ENCODE measurements at regions not wholly inside any gene's neighbourhood (a gene's known extent, or its start where the extent isn't known, plus 50 kb on each side); places are given as distances from the start of the nearest gene placed in this dataset.

DNA sequence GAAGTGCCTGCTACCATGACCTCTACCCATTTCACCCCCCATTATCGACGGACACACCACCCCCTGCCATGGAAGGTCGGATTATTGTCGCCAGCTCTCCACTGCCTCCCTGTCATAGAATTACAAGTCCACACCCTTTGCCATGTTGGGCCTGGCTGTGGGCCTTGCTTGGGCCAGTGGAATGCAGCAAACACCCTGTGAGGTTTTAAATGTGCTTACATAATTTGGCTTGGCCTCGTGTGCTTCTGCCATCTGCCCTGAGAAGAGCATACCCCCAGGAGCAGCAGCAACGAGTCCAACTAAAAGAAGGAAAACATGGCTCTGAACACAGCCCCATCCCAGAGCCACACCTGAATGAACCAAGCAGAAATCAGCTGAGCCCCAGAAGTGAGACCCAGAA, 94.1 kb upstream of the PRDM11 start:
- no peak for DNase-seq (ENCODE audit: low read depth)
- H3K4me3 ChIP-seq (ENCODE audit: low read depth, low read length): no peak overlapping the region
- TF ChIP-seq, protein P1, sequence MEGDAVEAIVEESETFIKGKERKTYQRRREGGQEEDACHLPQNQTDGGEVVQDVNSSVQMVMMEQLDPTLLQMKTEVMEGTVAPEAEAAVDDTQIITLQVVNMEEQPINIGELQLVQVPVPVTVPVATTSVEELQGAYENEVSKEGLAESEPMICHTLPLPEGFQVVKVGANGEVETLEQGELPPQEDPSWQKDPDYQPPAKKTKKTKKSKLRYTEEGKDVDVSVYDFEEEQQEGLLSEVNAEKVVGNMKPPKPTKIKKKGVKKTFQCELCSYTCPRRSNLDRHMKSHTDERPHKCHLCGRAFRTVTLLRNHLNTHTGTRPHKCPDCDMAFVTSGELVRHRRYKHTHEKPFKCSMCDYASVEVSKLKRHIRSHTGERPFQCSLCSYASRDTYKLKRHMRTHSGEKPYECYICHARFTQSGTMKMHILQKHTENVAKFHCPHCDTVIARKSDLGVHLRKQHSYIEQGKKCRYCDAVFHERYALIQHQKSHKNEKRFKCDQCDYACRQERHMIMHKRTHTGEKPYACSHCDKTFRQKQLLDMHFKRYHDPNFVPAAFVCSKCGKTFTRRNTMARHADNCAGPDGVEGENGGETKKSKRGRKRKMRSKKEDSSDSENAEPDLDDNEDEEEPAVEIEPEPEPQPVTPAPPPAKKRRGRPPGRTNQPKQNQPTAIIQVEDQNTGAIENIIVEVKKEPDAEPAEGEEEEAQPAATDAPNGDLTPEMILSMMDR (IDR thresholded peaks at IDR 0.05; ENCODE audit: insufficient read depth, low read depth, low read length): no peak

DNA sequence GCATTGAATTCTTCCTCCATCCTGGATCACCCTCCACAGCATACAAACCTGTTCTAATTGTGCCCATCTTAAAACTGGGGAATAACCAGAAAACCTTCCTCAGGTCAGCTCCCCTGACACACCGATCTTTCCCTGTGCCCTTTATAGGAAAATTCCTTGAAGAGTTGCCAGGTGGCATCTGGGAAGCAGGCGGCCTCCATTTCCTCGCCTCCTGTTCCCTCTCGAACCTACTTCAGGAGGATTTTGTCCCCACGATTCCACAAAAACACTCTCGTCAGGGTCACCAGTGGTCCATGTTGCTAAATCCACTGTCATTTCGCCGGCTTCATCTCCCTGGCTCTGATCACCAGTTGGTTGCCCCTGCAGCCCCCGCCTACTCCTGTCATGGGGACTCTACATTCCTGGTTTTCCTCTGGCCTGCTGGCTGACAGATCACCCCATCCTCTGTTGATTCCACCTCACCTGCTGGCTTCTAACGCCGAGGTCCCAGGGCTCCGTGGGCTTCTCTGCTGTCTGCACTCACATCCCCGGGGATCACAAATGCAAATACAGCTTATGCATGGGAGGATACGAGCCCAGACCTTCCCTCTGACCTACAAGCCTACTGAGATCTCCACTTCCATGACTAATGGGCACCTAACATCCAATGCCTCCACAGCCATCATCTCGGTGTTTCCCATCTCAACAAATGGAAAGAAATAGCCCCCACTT, 92.5 kb upstream of the PRDM11 start:
- TF ChIP-seq, protein P1 (IDR thresholded peaks at IDR 0.05; ENCODE audit: insufficient read depth, low read depth, low read length): no peak
- no peak overlapping the region for H3K4me3 ChIP-seq (ENCODE audit: low read depth, low read length)
- DNase-seq (ENCODE audit: low read depth): no peak

DNA sequence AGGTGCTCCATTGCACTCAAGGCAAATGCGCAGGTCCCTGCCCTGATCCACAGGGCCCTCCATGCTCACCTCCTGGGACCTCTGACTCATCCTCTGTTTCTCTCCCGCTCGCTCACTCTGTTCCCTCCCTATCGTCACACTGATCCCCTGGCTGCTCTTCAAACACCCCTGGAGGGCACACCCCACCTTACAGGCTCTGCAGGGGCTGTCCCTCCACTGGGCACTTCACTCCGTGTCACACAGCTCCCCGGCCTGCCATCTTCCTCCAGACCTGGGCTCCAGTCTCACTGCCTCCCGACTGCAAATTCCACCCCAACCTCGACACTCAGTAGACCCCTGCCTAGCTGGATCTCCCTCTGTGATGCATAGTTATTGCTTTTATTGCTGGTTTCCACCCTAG, 91.5 kb upstream of the PRDM11 start:
- TF ChIP-seq, protein P1 (IDR thresholded peaks at IDR 0.05; ENCODE audit: insufficient read depth, low read depth, low read length): no peak
- no peak overlapping the region for H3K4me3 ChIP-seq (ENCODE audit: low read depth, low read length)

DNA sequence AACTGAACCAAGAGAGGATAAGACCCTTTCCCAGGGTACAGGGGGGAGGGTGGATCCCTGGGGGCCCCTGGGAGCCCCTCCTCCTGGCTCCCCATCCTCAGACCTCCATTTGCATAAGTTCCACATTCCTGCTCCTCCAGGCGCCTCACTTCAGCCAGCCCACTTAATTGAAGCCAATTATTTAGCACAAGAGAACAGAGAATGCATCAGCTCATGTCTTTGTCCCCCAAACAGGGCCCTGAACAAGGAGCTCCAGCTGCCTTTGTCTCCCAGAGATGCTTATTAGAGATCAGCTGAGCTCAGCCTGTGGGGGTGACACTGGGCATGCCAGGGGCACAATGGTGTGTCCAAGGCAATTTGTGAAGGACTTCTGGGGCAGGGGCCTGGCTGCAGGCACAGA, 89.9 kb upstream of the PRDM11 start:
- TF ChIP-seq, protein P1 (IDR thresholded peaks at IDR 0.05; ENCODE audit: insufficient read depth, low read depth, low read length): no peak
- no peak overlapping the region for H3K4me3 ChIP-seq (ENCODE audit: low read depth, low read length)
- no peak for DNase-seq (ENCODE audit: low read depth)

More for the DNA sequence above, 91.5 kb upstream of the PRDM11 start:
- no peak for DNase-seq (ENCODE audit: low read depth)

DNA sequence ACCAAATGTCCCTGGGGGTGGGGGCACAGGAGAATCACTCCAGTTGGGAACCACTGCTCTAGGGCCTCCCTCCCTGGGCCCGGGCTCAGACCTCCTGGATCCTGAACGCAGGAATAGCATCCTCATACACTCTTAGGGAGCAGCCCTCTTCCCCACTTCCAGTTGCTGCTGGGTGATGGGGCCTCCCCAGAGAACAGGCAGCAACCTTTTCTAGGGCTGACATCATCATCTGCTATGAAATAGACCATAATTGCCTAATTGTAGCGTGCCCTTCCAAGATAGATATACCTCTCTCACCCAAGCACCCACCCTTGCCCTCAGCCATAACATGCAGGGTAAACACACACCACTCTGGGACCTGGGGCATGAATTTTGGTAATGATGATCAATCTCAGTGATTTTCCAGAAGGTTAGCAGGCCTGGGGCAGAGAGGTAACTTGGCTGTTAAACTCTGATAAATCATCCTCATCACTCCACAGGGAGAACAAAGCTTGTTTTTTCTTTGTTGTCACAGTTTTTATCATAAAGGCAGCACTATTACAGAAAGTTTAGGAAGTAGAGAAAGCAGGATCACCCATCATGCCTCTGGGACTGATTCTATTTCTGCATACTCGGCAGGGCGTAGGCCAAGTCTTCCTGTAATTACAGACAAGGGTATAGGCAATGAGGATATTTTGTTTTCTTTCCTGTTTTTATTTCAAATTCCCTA, 88.3 kb upstream of the PRDM11 start:
- TF ChIP-seq, protein P1 (IDR thresholded peaks at IDR 0.05; ENCODE audit: insufficient read depth, low read depth, low read length): no peak
- DNase-seq (ENCODE audit: low read depth): no peak
- H3K4me3 ChIP-seq (ENCODE audit: low read depth, low read length): no peak overlapping the region

DNA sequence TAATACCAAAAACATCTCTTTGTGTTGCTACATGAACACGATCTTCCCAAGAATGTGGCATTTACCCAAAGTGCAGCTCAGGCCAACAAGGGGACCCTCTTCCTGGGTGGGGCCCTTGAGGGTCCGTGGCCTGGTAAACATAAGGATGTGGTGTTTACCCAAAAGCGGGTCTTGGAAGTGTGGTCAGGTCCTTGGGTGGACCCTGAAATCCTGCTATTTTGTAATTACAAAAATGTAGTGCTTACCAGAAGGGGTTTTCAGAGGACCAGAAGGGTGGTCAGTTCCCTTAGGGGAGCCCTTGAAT, 87.8 kb upstream of the PRDM11 start:
- TF ChIP-seq, protein P1 (IDR thresholded peaks at IDR 0.05; ENCODE audit: insufficient read depth, low read depth, low read length): no peak
- H3K4me3 ChIP-seq (ENCODE audit: low read depth, low read length): no peak overlapping the region
- DNase-seq (ENCODE audit: low read depth): no peak
